ENCODE measurements at regions not wholly inside any gene's neighbourhood (a gene's known extent, or its start where the extent isn't known, plus 50 kb on each side); places are given as distances from the start of the nearest gene placed in this dataset.

- DNase-seq = no peak
Observed at GRCh38 chr2:196224756-196225155, 53.4 kb upstream of the STK17B start.

- no peak for DNase-seq
Observed at GRCh38 chr2:196225213-196225612, 53.8 kb upstream of the STK17B start.

GRCh38 chr2:196226058-196226706 lies 54.8 kb upstream of the STK17B start:
- no peak for DNase-seq

- no peak for DNase-seq
Observed at GRCh38 chr2:196226707-196227065, 55.3 kb upstream of the STK17B start.

GRCh38 chr2:196229013-196229412 lies 57.6 kb upstream of the STK17B start:
- no peak for DNase-seq

- peak; percentile 57 for DNase-seq
Observed at GRCh38 chr2:196230061-196230854, 58.9 kb upstream of the STK17B start.

GRCh38 chr2:196233021-196233804 lies 61.8 kb upstream of the STK17B start:
- DNase-seq = no peak

GRCh38 chr2:196233805-196234475 lies 62.6 kb upstream of the STK17B start:
- no peak for DNase-seq

GRCh38 chr2:196234672-196235071 lies 63.3 kb upstream of the STK17B start:
- peak; percentile 77 for DNase-seq

GRCh38 chr2:196238836-196239380 lies 67.5 kb upstream of the STK17B start:
- DNase-seq = no peak

- peak; percentile 83 for DNase-seq
Observed at GRCh38 chr2:196239622-196240587, 68.5 kb upstream of the STK17B start.

- DNase-seq = peak; percentile 49
Observed at GRCh38 chr2:196241175-196241574, 69.8 kb upstream of the STK17B start.

- no peak for DNase-seq
Observed at GRCh38 chr2:196242131-196242620, 70.8 kb upstream of the STK17B start.

- no peak for DNase-seq
Observed at GRCh38 chr2:196244516-196244915, 73.1 kb upstream of the STK17B start.

GRCh38 chr2:196244966-196245365 lies 73.6 kb upstream of the STK17B start:
- DNase-seq = no peak

- DNase-seq = no peak
Observed at GRCh38 chr2:196245378-196246140, 74.2 kb upstream of the STK17B start.

GRCh38 chr2:196247114-196247975 lies 76.0 kb upstream of the STK17B start:
- DNase-seq = no peak

- no peak for DNase-seq
Observed at GRCh38 chr2:196247976-196248280, 76.5 kb upstream of the STK17B start.

GRCh38 chr2:196248467-196249094 lies 77.2 kb upstream of the STK17B start:
- no peak for DNase-seq
